H1 (cell line): ENCODE measurements at regions not wholly inside any gene's neighbourhood (a gene's known extent, or its start where the extent isn't known, plus 50 kb on each side); places are given as distances from the start of the nearest gene placed in this dataset.

Source experiments
- CTCF ChIP-seq, 3 experiments: IDR thresholded peaks; 1 replicate in 2 of 3; 2 replicates in 1 of 3; pipeline versions ENCODE4 v1.5.1 to v1.6.1; 2011; ENCODE audit warnings: low read length in 3 of 3, mild to moderate bottlenecking in 3 of 3, inconsistent platforms in 2 of 3, low read depth in 1 of 3, moderate library complexity in 1 of 3; ENCODE audit not compliant: insufficient read depth in 1 of 3; ENCODE audit errors: control extremely low read depth in 1 of 3
- HDAC2 ChIP-seq, 2 experiments: fragments of 300-600 bp in 1 of 2; sonication (generic) in 1 of 2; IDR thresholded peaks; 2 replicates each; pipeline ENCODE4 v1.6.1; 2011 to 2012; ENCODE audit warnings: low read depth in 2 of 2, low read length in 2 of 2, mild to moderate bottlenecking in 2 of 2, moderate library complexity in 2 of 2, borderline replicate concordance in 1 of 2, inconsistent platforms in 1 of 2
- JUND ChIP-seq: IDR thresholded peaks from 2 replicates; pipeline ENCODE4 v1.6.1; 2011; ENCODE audit warnings: mild to moderate bottlenecking, improper control_type of control experiment, low read length
- KDM1A ChIP-seq: fragments of 200-600, 300-600 bp; sonication (generic); IDR thresholded peaks from 2 replicates; pipeline ENCODE4 v1.7.1; 2016; ENCODE audit warnings: mild to moderate bottlenecking, low read length, borderline replicate concordance
- MAFK ChIP-seq: IDR thresholded peaks from 2 replicates; pipeline ENCODE4 v1.6.1; 2012; ENCODE audit warnings: low read depth, mild to moderate bottlenecking, improper control_type of control experiment, low read length
- POLR2A ChIP-seq, 2 experiments: IDR thresholded peaks; 1 replicate in 1 of 2; 2 replicates in 1 of 2; pipeline ENCODE4 v1.6.1; 2011; ENCODE audit warnings: low read depth in 2 of 2, low read length in 2 of 2, mild to moderate bottlenecking in 2 of 2; ENCODE audit errors: control extremely low read depth in 1 of 2
- POLR2AphosphoS5 ChIP-seq: IDR thresholded peaks from 2 replicates; pipeline ENCODE4 v1.6.1; 2011; ENCODE audit warnings: low read depth, low read length
- SP1 ChIP-seq: IDR thresholded peaks from 2 replicates; pipeline ENCODE4 v1.6.1; 2011; ENCODE audit warnings: low read depth, low read length

GRCh38 chr7:119232091-119232490 is 1007.6 kb downstream of the ANKRD7 start:
- TF ChIP-seq CTCF (IDR thresholded peaks at IDR 0.05; ENCODE audit: control extremely low read depth in 1 of 3, insufficient read depth in 1 of 3, low read depth in 1 of 3, low read length in 3 of 3) (no peak), KDM1A (no peak), POLR2A (IDR thresholded peaks at IDR 0.05; ENCODE audit: control extremely low read depth in 1 of 2, low read depth in 2 of 2, low read length in 2 of 2) (no peak), JUND (no peak), MAFK (no peak), HDAC2 (IDR thresholded peaks at IDR 0.05; ENCODE audit: borderline replicate concordance in 1 of 2, low read depth in 2 of 2, low read length in 2 of 2) (no peak), POLR2AphosphoS5 (no peak), SP1 (no peak)
